NCI-H345 treated with DMSO at 0.1 percent for 48 hours (cell line): ENCODE measurements at regions not wholly inside any gene's neighbourhood (a gene's known extent, or its start where the extent isn't known, plus 50 kb on each side); places are given as distances from the start of the nearest gene placed in this dataset.

Experiments
- DNase-seq: peaks from one replicate; lab custom pipeline; 2025; ENCODE audit not compliant: unreplicated experiment; lab: John Stamatoyannopoulos, UW

DNA sequence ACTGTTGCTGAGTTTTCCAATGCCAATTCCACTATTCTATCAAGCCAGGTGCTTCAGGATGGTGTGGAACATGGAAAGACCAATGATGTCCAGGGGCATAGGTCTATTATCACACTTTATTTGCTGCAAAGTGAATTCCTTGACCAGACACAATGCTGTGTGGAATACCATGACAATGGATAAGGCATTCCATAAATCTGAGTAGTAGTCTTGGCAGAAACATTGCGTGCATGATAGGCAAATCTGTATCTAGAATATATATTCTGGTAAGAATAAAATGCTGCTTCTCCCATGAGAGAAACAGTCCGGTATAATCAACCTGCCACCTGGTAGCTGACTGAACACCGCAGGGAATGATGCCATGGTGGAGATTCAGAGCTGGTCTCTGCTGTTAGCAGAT lies 70.0 kb upstream of the ALDH1A3 start:
- no peak for DNase-seq

DNA sequence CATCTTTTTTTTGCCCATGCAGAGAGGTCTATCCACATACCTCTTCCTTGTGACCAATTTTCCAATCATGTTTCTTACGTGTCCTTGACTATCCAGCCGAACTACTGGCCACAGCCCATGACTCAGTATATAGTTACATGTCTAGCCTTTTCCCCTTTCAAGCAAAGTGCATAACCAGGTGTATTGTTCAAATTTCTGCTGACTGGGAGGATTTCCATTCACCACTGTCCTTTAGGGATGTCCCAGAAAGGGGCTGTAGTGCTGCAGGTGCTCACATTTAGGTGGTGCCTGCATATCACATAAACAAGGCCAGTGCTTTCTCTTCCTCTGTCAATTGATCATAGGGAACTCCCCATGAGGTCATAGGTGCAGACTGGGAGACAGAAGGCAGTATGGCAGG lies 69.4 kb upstream of the ALDH1A3 start:
- DNase-seq = no peak

DNA sequence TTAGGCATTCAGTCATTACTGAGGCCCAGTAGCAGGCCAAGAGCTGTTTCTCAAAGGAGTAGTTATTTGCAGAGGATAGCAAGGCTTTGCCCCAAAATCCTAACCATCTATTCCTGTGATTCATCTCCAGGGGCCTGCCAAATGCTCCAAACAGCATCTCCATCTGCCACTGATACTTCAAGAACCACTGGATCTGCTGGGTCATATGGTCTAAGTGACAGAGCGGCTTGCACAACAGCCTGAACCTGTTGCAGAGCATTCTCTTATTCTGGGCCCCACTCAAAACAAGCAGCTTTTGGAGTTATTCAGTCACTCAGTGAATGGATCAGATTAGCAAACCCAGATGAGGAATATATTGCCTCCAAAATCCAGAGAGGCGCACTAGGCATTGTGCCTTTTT lies 68.8 kb upstream of the ALDH1A3 start:
- no peak for DNase-seq

DNA sequence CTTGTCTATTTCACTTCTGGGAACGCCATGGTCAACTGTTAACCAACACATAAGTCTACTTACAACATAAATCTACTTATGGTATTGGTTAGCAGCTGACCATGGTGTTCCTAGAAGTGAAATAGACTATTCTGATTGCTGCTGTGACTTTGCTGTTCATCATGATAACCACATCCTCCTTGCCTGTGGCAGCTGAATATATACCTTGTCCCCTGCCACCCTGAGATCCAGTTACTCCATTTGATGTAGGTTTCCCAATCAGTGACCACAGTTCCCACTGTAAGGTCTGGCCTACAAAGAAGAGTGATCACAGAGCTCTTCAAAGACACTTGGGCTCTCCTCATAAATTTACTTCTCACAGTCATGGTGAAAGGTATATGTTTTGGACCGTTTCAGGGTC lies 66.8 kb upstream of the ALDH1A3 start:
- no peak for DNase-seq

DNA sequence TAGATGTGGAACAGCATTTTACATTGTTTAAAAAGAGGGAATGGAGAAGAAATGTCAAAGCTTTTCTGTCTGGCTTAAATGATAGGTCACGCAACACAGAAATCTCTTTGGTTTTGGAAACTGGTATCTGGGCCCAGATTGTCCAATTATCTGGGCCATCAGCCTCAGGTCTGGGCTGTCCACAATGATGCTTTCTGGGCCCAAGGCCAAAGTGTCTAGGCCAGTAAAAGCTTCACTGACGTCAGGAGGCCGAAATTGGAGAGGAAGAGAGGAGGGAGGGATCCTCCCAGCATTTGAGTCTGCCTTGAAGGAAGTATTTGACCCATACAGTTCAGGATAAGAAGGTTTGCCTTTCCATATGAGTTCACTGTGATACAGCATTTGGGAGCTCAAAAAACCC lies 60.7 kb upstream of the ALDH1A3 start:
- DNase-seq = no peak

DNA sequence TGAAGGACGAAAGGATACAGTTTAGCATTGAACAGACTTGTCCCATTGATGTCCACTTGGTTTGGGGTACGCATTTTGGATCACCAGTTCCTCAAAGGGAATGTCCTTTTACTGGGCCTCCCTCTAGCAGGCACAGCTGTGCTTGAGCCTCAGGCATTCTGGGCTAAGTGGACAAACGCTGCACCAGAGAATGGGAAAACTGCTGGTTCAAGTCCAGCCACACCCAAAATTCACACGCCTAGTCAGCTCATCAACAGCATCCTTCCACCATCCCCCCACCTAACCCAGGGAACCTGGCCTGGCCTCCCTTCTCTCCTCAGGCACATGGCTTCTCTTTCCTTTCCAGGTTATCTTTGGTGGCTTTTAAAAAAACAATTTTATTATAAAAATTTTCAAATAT lies 59.1 kb upstream of the ALDH1A3 start:
- no peak for DNase-seq

DNA sequence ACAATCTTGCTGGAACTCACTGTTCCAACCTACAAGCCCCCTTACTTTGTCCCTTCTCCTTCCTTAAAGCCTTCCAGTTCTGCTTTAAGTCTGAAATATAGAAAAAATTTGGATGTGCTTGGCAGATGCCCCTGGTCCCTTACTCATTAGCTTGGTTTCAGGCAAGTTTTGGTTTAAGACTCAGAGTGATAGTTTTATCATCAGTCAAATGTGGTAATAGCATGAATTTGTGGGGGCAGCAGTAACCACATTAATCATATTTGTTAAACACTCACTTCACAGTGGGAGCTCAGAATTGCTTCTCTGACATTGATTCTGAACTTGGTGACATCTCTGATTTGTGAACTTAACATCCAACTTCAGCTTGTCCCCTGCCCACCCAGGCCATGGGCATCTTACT lies 58.3 kb upstream of the ALDH1A3 start:
- DNase-seq = no peak

DNA sequence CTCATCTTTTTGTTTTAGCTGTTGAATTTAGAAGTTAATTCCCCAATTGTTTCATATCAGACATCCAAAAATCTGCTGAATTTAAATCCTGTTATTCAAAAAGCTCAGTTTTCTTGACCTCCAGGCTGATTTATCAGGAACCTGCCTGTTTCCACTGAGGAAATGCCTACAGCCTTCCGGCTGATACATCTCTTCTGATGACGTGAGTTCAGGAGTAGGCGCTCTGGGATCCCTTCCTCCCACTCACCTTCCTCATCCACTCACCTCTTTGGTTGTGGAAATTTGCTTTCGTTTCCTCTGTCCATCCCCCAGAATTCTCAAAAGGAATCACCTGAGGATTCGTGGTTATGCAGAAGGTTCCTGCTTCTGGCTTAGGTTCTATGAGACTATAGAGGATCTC lies 55.4 kb upstream of the ALDH1A3 start:
- no peak for DNase-seq

DNA sequence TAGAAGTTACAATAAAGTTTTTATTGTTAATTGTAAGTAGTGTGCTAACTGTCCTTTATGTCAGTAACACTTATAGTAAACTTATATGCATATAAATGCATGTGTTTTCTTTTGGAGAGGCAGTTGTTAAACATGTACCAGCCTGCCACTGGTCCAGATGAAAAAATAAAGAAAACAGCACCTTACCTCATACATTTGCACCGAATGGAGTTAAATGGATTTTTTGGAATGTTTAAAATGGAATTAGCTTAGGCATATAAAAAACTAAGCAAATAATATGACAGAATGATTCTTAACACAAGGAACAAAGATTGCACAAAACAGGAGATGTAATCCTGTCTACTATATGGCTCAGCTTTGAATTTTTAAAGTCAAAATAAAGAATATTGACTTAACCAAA lies 50.2 kb upstream of the ALDH1A3 start:
- no peak for DNase-seq
